ENCODE measurements at regions not wholly inside any gene's neighbourhood (a gene's known extent, or its start where the extent isn't known, plus 50 kb on each side); places are given as distances from the start of the nearest gene placed in this dataset.

DNA sequence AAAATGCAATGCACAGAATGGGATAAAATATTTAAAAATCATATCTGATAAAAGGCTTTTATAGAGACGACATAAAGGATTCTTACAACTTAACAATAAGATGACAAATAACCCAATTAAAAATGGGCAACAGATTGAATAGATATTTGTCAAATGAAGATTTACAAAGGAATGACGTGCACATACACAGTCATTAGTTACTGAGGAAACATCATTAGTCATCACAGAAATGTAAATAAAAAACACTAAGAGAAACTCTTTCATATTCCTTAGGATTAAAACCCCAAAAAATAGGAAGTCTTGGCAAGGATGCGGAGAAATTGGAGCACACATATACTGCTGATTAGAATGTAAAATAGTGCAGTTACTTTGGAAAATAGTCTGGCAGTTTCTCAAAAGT, 1886.0 kb upstream of the CDH6 start:
- TF ChIP-seq, protein P1, sequence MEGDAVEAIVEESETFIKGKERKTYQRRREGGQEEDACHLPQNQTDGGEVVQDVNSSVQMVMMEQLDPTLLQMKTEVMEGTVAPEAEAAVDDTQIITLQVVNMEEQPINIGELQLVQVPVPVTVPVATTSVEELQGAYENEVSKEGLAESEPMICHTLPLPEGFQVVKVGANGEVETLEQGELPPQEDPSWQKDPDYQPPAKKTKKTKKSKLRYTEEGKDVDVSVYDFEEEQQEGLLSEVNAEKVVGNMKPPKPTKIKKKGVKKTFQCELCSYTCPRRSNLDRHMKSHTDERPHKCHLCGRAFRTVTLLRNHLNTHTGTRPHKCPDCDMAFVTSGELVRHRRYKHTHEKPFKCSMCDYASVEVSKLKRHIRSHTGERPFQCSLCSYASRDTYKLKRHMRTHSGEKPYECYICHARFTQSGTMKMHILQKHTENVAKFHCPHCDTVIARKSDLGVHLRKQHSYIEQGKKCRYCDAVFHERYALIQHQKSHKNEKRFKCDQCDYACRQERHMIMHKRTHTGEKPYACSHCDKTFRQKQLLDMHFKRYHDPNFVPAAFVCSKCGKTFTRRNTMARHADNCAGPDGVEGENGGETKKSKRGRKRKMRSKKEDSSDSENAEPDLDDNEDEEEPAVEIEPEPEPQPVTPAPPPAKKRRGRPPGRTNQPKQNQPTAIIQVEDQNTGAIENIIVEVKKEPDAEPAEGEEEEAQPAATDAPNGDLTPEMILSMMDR (conservative IDR thresholded peaks at IDR 0.05; ENCODE audit: low read length), result no peak
- no peak for TF ChIP-seq EZH2phosphoT487 (IDR thresholded peaks at IDR 0.05; ENCODE audit: borderline replicate concordance, low read depth, low read length)

Measured in OCI-LY7 (cell line).